ENCODE measurements at regions not wholly inside any gene's neighbourhood (a gene's known extent, or its start where the extent isn't known, plus 50 kb on each side); places are given as distances from the start of the nearest gene placed in this dataset.
A peak's percentile ranks its signal among the peaks of the same experiment; 100 is the strongest.

DNA sequence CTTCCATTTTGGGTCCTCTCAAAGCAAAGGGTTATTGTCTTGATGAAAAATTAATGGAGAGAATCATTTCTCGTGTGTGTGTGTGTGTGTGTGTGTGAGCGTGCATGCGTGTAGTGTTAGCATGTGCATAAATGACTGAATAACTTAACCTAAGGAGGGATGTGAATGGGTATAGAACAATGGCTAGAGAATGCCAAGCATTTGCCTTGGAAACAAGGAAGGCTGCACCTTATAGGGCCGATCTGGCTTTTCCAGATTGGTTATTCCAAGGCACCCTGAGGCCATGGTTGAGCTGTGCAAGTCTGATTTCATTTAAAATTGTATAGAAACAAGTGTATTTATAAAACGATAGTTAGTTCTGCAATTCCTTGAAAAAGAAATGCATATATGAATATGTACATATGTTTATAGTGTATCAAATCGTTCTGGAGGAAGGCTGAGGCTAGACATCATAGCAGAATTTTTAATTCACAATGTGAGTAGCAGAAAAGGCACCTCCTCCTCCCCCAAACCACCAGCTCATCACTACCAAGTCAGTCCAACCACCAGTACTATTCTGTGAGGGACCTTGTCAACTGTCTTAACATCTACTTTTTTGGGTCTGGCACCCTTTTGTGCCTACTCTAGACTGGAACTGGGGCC is 322.7 kb upstream of the ISX start:
- CTCF ChIA-PET, result no interaction called here
- POLR2A ChIA-PET (ENCODE audit: low non-redundant PET), result no interaction called here
- TF ChIP-seq, protein P1, sequence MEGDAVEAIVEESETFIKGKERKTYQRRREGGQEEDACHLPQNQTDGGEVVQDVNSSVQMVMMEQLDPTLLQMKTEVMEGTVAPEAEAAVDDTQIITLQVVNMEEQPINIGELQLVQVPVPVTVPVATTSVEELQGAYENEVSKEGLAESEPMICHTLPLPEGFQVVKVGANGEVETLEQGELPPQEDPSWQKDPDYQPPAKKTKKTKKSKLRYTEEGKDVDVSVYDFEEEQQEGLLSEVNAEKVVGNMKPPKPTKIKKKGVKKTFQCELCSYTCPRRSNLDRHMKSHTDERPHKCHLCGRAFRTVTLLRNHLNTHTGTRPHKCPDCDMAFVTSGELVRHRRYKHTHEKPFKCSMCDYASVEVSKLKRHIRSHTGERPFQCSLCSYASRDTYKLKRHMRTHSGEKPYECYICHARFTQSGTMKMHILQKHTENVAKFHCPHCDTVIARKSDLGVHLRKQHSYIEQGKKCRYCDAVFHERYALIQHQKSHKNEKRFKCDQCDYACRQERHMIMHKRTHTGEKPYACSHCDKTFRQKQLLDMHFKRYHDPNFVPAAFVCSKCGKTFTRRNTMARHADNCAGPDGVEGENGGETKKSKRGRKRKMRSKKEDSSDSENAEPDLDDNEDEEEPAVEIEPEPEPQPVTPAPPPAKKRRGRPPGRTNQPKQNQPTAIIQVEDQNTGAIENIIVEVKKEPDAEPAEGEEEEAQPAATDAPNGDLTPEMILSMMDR (conservative IDR thresholded peaks at IDR 0.05; ENCODE audit: low read depth), result no peak
- DNase-seq (ENCODE audit: low spot score), result no peak
- H3K27ac ChIP-seq, result no peak overlapping the region

DNA sequence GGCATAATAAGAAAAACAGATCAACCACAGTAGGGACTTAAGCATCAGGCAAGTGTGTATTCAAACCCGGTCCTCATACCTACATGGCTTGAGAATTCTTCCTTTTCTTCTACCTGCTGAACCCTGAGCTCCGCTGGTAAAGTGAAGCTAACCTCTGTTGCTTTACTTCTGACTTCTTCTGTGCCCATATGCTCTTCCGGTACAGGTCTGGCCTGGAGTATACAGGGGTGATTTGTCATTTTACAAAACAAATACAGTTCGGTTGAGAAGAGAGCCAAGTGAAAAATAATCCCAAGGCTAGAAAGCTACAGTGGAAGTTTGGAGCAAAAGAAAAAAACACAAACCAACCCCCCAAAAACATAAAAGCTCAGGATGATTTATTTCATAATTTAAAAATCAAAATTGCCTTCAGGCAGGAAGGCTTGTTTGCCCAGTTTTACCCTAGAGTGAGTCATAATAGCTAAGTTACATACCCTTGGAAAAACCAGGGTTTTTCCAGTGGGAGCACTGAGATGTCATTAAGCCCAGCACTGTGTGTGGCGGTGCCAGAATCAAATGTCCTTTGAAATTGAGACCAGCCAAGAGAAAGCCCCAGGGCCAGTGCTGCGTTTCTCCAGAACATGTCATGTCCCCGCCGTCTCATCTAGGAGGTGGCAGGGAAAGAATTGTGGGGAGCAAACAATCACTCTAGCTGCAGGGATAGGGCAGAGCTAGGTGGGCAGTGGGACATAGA is 305.5 kb upstream of the ISX start:
- no peak overlapping the region for H3K27ac ChIP-seq
- no peak for DNase-seq (ENCODE audit: low spot score)
- TF ChIP-seq, protein P1 (conservative IDR thresholded peaks at IDR 0.05; ENCODE audit: low read depth), result no peak
- CTCF ChIA-PET, result no interaction called here
- POLR2A ChIA-PET (ENCODE audit: low non-redundant PET), result no interaction called here

DNA sequence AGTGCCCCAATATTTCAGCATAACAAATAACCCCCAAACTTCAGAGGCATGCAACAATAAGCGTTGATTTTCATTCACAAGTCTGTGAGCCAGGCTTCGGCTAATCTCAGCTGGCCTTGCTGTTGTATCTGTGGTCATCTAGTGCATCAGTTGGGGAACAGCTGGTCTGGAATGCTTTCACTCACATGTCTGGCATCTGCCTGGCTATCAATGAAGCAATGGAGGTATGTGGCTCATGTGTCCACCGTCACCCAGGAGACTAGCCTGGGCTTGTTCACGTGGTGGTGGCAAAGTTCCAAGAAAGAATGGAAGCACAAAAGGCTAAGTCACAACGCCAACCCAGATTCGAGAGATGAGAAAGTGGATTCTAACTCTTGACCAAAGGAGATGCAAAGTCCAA is 304.8 kb upstream of the ISX start:
- ChIA-PET CTCF (no interaction called here), POLR2A (ENCODE audit: low non-redundant PET) (no interaction called here)
- TF ChIP-seq, protein P1 (conservative IDR thresholded peaks at IDR 0.05; ENCODE audit: low read depth), result no peak
- no peak overlapping the region for H3K27ac ChIP-seq
- peak; percentile 1 for DNase-seq (ENCODE audit: low spot score)

DNA sequence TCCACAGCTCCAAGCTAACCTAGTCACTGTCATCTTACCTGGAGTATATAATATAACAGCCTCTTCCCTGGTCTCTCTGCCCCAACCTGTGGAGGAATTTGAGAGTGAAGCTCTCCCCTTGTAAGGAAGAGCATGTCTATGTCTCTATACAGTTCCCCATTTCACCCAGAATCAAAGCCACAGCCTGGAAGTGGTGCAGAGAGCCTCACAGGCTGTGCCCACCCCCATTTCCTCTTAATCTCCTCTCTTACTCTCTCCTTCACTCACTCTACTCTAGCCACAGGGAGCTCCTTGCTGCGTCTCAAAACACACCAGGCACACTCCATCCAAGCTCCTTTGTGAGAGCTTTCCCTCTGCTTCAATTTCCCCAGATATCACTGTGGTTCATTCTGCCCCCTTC is 302.5 kb upstream of the ISX start:
- POLR2A ChIA-PET (ENCODE audit: low non-redundant PET), result no interaction called here
- CTCF ChIA-PET, result no interaction called here
- TF ChIP-seq, protein P1 (conservative IDR thresholded peaks at IDR 0.05; ENCODE audit: low read depth), result no peak
- no peak overlapping the region for H3K27ac ChIP-seq
- no peak for DNase-seq (ENCODE audit: low spot score)

DNA sequence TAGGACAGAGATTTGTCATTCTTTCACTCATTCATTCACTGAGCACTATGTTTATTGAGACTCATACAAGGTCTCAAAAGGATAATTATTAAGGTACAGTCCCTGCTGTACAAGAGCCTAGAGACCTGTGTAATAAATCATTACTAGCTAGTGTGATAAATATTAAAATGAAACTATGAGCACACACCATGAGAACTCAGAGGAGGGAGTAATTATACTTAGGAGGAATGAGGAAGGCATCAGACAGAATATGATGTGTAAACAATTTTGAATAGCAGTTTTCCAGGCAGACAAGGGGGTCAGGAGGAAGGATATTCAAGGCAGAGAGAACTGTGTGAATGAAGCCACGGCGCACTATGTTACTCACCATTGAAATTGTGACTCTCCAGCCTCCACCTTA is 300.8 kb upstream of the ISX start:
- POLR2A ChIA-PET (ENCODE audit: low non-redundant PET), result no interaction called here
- no peak overlapping the region for H3K27ac ChIP-seq
- CTCF ChIA-PET, result no interaction called here
- no peak for DNase-seq (ENCODE audit: low spot score)
- TF ChIP-seq, protein P1 (conservative IDR thresholded peaks at IDR 0.05; ENCODE audit: low read depth), result no peak

DNA sequence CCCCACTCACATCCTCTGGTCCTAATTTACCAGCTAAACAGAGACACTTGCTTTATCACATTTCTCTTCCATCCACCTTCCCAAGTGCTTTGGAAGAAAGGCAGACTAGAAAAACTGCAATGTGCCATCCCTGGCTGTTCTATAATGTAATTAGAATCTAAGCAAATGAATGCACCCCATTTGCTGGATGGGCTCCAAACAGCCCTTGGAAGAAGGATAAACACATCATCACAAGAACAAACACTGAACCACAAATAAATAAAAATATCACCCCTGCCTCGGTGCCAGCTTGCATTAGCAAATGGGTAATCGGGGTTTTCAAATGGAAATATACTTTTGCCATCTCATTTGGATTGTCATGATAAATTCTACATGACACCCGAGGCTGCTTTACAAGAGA is 296.6 kb upstream of the ISX start:
- ChIA-PET POLR2A (ENCODE audit: low non-redundant PET) (no interaction called here), CTCF (no interaction called here)
- TF ChIP-seq, protein P1 (conservative IDR thresholded peaks at IDR 0.05; ENCODE audit: low read depth), result no peak
- no peak for DNase-seq (ENCODE audit: low spot score)
- no peak overlapping the region for H3K27ac ChIP-seq
